ENCODE measurements at regions not wholly inside any gene's neighbourhood (a gene's known extent, or its start where the extent isn't known, plus 50 kb on each side); places are given as distances from the start of the nearest gene placed in this dataset.

DNA sequence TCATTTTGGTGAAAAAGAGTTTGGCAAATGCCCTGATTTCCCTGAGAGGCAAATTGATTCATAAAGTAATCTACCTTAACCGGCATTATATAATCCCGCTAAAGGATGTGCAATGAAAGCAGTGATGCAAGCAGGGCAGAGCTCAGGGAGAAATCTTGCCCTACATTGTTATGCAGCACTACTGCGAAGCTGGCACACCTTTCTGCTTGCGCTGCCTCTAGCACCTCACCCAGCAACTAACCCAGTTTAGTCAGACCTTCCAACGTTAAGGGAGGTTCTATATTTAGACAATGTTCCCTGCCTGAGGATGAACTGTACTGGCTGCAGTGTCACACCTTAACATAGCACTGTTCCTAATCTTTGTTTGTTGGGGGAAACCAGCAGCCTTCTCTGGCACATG is 60.8 kb upstream of the CCDC196 start:
- TF ChIP-seq CTCF (IDR thresholded peaks at IDR 0.05; ENCODE audit: low read depth, low read length) (no peak), EZH2phosphoT487 (IDR thresholded peaks at IDR 0.05; ENCODE audit: low read depth) (no peak)
